ENCODE measurements at regions not wholly inside any gene's neighbourhood (a gene's known extent, or its start where the extent isn't known, plus 50 kb on each side); places are given as distances from the start of the nearest gene placed in this dataset.

- no peak for TF ChIP-seq EP300 (IDR thresholded peaks at IDR 0.05)
- no peak for TF ChIP-seq CTCF (IDR thresholded peaks at IDR 0.05)
- TF ChIP-seq POLR2A (IDR thresholded peaks at IDR 0.05) = no peak
- no peak for TF ChIP-seq POLR2AphosphoS5 (IDR thresholded peaks at IDR 0.05)
These were observed 505.5 kb upstream of the PCDH9 start for GRCh38 chr13:67735651-67736050.

All from sigmoid colon (tissue), 4 donors.